ENCODE measurements at regions not wholly inside any gene's neighbourhood (a gene's known extent, or its start where the extent isn't known, plus 50 kb on each side); places are given as distances from the start of the nearest gene placed in this dataset.
"Not testable (repeated sequence)": the region's sequence is repeated elsewhere in the genome, so short reads cannot be mapped to it uniquely, and the experiment has no call there.

- in situ Hi-C loops (cut with MboI; ENCODE audit: low pct_unique_long_range_greater_than_20kb, low sequenced_read_pairs, unreplicated experiment): no loop called here
- TF ChIP-seq, protein P1, sequence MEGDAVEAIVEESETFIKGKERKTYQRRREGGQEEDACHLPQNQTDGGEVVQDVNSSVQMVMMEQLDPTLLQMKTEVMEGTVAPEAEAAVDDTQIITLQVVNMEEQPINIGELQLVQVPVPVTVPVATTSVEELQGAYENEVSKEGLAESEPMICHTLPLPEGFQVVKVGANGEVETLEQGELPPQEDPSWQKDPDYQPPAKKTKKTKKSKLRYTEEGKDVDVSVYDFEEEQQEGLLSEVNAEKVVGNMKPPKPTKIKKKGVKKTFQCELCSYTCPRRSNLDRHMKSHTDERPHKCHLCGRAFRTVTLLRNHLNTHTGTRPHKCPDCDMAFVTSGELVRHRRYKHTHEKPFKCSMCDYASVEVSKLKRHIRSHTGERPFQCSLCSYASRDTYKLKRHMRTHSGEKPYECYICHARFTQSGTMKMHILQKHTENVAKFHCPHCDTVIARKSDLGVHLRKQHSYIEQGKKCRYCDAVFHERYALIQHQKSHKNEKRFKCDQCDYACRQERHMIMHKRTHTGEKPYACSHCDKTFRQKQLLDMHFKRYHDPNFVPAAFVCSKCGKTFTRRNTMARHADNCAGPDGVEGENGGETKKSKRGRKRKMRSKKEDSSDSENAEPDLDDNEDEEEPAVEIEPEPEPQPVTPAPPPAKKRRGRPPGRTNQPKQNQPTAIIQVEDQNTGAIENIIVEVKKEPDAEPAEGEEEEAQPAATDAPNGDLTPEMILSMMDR (IDR thresholded peaks at IDR 0.05; ENCODE audit: extremely low read depth, insufficient read depth, missing control alignments): no peak
Observed at GRCh38 chr12:77224346-77224745, 159.0 kb upstream of the E2F7 start.

GRCh38 chr12:77222336-77222735 is 157.0 kb upstream of the E2F7 start:
- TF ChIP-seq, protein P1 (IDR thresholded peaks at IDR 0.05; ENCODE audit: extremely low read depth, insufficient read depth, missing control alignments): no peak
- in situ Hi-C loops (cut with MboI; ENCODE audit: low pct_unique_long_range_greater_than_20kb, low sequenced_read_pairs, unreplicated experiment): no loop called here
- DNase-seq (ENCODE audit: low spot score): no peak

More at GRCh38 chr12:77224346-77224745, 159.0 kb upstream of the E2F7 start:
- no peak for DNase-seq (ENCODE audit: low spot score)

DNA sequence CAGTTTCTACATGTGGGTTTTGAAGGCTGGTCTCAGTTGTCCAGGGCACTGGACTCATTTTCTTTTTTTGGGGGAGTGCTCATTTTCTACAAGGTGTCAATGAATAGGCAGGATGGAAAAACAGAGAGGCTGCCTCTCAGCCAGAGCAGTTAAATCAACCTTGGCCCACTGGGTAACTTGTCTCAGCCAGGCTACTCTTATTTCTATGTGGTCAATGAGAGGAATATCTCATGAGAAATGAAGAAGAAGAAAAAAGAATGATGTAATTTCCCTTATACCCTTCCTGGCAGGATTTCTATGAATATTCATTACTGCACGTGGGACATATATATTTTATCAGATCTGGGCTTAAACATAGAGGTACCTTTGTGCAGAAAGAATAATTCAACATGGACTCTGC is 155.2 kb upstream of the E2F7 start:
- in situ Hi-C loops (cut with MboI; ENCODE audit: low pct_unique_long_range_greater_than_20kb, low sequenced_read_pairs, unreplicated experiment): no loop called here
- TF ChIP-seq, protein P1 (IDR thresholded peaks at IDR 0.05; ENCODE audit: extremely low read depth, insufficient read depth, missing control alignments): no peak

GRCh38 chr12:77218278-77218677 is 152.9 kb upstream of the E2F7 start:
- DNase-seq (ENCODE audit: low spot score): no peak
- in situ Hi-C loops (cut with MboI; ENCODE audit: low pct_unique_long_range_greater_than_20kb, low sequenced_read_pairs, unreplicated experiment): no loop called here
- TF ChIP-seq, protein P1 (IDR thresholded peaks at IDR 0.05; ENCODE audit: extremely low read depth, insufficient read depth, missing control alignments): no peak

More for the DNA sequence above, 155.2 kb upstream of the E2F7 start:
- no peak for DNase-seq (ENCODE audit: low spot score)

DNA sequence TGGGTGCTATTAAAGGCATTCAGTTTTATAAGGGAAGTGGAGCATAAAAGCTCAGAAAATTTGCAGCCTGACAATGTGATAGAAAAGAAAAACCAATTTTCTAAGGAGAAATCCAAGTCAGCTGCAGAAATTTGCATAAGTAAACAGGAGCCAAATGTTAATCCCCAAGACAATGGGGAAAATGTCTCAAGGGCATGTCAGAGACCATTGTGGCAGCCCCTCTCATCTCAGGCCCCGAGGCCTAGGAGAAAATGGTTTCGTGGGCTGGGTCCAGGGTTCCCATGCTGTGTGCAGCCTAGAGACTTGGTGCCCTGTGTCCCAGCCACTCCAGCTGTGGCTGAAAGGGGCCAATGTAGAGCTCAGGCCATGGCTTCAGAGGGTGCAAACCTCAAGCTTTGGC is 150.8 kb upstream of the E2F7 start:
- in situ Hi-C loops (cut with MboI; ENCODE audit: low pct_unique_long_range_greater_than_20kb, low sequenced_read_pairs, unreplicated experiment): not testable (repeated sequence)

GRCh38 chr12:77214136-77214535 is 148.8 kb upstream of the E2F7 start:
- in situ Hi-C loops (cut with MboI; ENCODE audit: low pct_unique_long_range_greater_than_20kb, low sequenced_read_pairs, unreplicated experiment): no loop called here
- DNase-seq (ENCODE audit: low spot score): no peak
- TF ChIP-seq, protein P1 (IDR thresholded peaks at IDR 0.05; ENCODE audit: extremely low read depth, insufficient read depth, missing control alignments): no peak

More for the DNA sequence above, 150.8 kb upstream of the E2F7 start:
- not testable (repeated sequence) for DNase-seq (ENCODE audit: low spot score)

DNA sequence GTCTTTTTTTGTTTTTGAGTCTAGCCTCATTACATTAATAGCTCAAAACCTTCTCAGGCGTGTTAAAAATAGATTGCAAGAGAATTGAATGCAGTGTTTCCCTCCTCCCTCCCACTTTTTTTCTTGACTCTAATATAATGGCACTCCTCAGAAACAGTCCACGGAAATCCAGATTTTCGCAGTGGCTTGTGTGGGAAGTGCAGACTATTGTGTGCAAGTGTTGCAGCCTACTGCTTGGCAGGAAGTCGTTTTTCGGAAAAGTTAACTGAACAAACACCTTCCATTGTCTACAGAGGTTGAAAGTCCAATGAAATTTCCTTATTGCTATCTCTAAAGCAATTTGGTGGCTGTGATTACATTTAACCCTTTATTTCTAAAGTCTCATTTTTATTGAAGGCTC is 147.9 kb upstream of the E2F7 start:
- DNase-seq (ENCODE audit: low spot score): no peak
- in situ Hi-C loops (cut with MboI; ENCODE audit: low pct_unique_long_range_greater_than_20kb, low sequenced_read_pairs, unreplicated experiment): no loop called here
- TF ChIP-seq, protein P1 (IDR thresholded peaks at IDR 0.05; ENCODE audit: extremely low read depth, insufficient read depth, missing control alignments): no peak
